ENCODE measurements at regions not wholly inside any gene's neighbourhood (a gene's known extent, or its start where the extent isn't known, plus 50 kb on each side); places are given as distances from the start of the nearest gene placed in this dataset.

- TF ChIP-seq CTCF (IDR thresholded peaks at IDR 0.05 in 2 of 3, conservative IDR thresholded peaks at IDR 0.05 in 1 of 3; ENCODE audit: borderline replicate concordance in 1 of 3, insufficient read depth in 1 of 3, low read depth in 2 of 3, low read length in 2 of 3) (no peak), ELF1 (IDR thresholded peaks at IDR 0.05; ENCODE audit: borderline replicate concordance, low read depth) (no peak)
Measured at GRCh38 chr4:133014473-133015135, 134.5 kb upstream of the PCDH10 start (continued).

- ChIA-PET CTCF (no interaction called here), RAD21 (ENCODE audit: low non-redundant PET in 1 of 2, low total read pairs in 2 of 2, uncharacterized antibody in 2 of 2, unreplicated experiment in 2 of 2) (no interaction called here), POLR2A (no interaction called here)
- Histone ChIP-seq H3K27ac (ENCODE audit: low read depth, low read length) (no peak overlapping the region), H2AFZ (ENCODE audit: low read depth, low read length, poor library complexity, severe bottlenecking) (no peak overlapping the region), H3K4me1 (ENCODE audit: control insufficient read depth in 1 of 2, insufficient read depth in 2 of 2, low read length in 2 of 2) (no peaks in the 10 kb centered on the region), H3K9ac (ENCODE audit: low read length) (no peak overlapping the region), H3K4me2 (ENCODE audit: low read length) (no peak overlapping the region), H3K27me3 (ENCODE audit: insufficient read depth, low read length) (no peaks in the 10 kb centered on the region), H4K20me1 (ENCODE audit: insufficient read depth) (no peaks in the 10 kb centered on the region), H3K79me2 (ENCODE audit: insufficient read depth, low read length) (no peaks in the 10 kb centered on the region), H3K36me3 (ENCODE audit: control insufficient read depth in 1 of 2, insufficient read depth in 2 of 2, low read length in 2 of 2) (no peaks in the 10 kb centered on the region), H3K4me3 (replicated peaks in 1 of 2; ENCODE audit: low read depth in 1 of 2, low read length in 2 of 2) (no peak overlapping the region), H3K9me3 (ENCODE audit: control insufficient read depth in 1 of 2, insufficient read depth in 1 of 2, low read depth in 1 of 2, low read length in 2 of 2) (no peaks in the 10 kb centered on the region), H3K9me2 (ENCODE audit: insufficient read depth) (0 out of 2 replicates have a peak, but pooled peaks cover 2% of the 10 kb centered on the region)
- no peak for ATAC-seq
- TF ChIP-seq ZNF274 (IDR thresholded peaks at IDR 0.05; ENCODE audit: low read depth, low read length) = no peak
- no peak for TF ChIP-seq RAD21 (IDR thresholded peaks at IDR 0.05; ENCODE audit: low read depth)
- no peak for TF ChIP-seq CTCF (IDR thresholded peaks at IDR 0.05 in 2 of 3, conservative IDR thresholded peaks at IDR 0.05 in 1 of 3; ENCODE audit: borderline replicate concordance in 1 of 3, insufficient read depth in 1 of 3, low read depth in 2 of 3, low read length in 2 of 3)
- no peak for TF ChIP-seq SRF (IDR thresholded peaks at IDR 0.05; ENCODE audit: low read depth)
- no peak for TF ChIP-seq MAX (IDR thresholded peaks at IDR 0.05)
- TF ChIP-seq ELF1 (IDR thresholded peaks at IDR 0.05; ENCODE audit: borderline replicate concordance, low read depth) = no peak
- TF ChIP-seq EGR1 (IDR thresholded peaks at IDR 0.05; ENCODE audit: low read depth) = no peak
- no peak for TF ChIP-seq POLR2A (IDR thresholded peaks at IDR 0.05; ENCODE audit: borderline replicate concordance, extremely low read depth, insufficient read depth, insufficient read length)
- TF ChIP-seq ATF3 (IDR thresholded peaks at IDR 0.05) = no peak
- TF ChIP-seq REST (IDR thresholded peaks at IDR 0.05; ENCODE audit: low read depth) = no peak
- TF ChIP-seq CBX3 (IDR thresholded peaks at IDR 0.05; ENCODE audit: low read depth) = no peak
- no peak for TF ChIP-seq EZH2 (IDR thresholded peaks at IDR 0.05)
- no peak for TF ChIP-seq ZFX (IDR thresholded peaks at IDR 0.05)
- TF ChIP-seq YY1 (IDR thresholded peaks at IDR 0.05; ENCODE audit: extremely low read depth, insufficient replicate concordance, low read depth, low read length) = no peak
- no peak for TF ChIP-seq CEBPB (IDR thresholded peaks at IDR 0.05; ENCODE audit: low read depth)
- TF ChIP-seq POLR2AphosphoS5 (IDR thresholded peaks at IDR 0.05; ENCODE audit: low read depth, low read length) = no peak
- BruUV-seq (replicated peaks) = no TSS peak
- no peak for DNase-seq (ENCODE audit: low read depth, low spot score)
- intact Hi-C loops (cut with micrococcal nuclease) = no loop called here
Measured at GRCh38 chr4:133045288-133045687, 103.8 kb upstream of the PCDH10 start.
